NB4 (cell line): ENCODE measurements at regions not wholly inside any gene's neighbourhood (a gene's known extent, or its start where the extent isn't known, plus 50 kb on each side); places are given as distances from the start of the nearest gene placed in this dataset.

Experiments used
- DNase-seq: peaks from one replicate; pipeline ENCODE4 v3.0.0; 2010; ENCODE audit warnings: low read depth
- H3K4me3 ChIP-seq: one replicate; pipeline ENCODE4 v1.5.1; 2011; ENCODE audit warnings: mild to moderate bottlenecking, low read depth, low read length, moderate library complexity
- CTCF ChIP-seq: IDR thresholded peaks from one replicate; pipeline ENCODE4 v1.5.1; 2012; ENCODE audit warnings: low read depth, low read length
- MAX ChIP-seq: IDR thresholded peaks from 2 replicates; pipeline ENCODE4 v1.6.1; 2011; ENCODE audit warnings: low read depth, low read length
- MYC ChIP-seq: IDR thresholded peaks from 2 replicates; pipeline ENCODE4 v1.6.1; 2011; ENCODE audit warnings: low read depth, low read length
- POLR2A ChIP-seq: IDR thresholded peaks from 2 replicates; pipeline ENCODE4 v1.6.1; 2011; ENCODE audit warnings: mild to moderate bottlenecking; ENCODE audit not compliant: insufficient read length; ENCODE audit errors: extremely low read depth

- TF ChIP-seq MYC, result no peak
- no peak for TF ChIP-seq CTCF
- no peak for TF ChIP-seq POLR2A
- no peak for TF ChIP-seq MAX
- DNase-seq, result peak; percentile 4
- H3K4me3 ChIP-seq, result no peak overlapping the region
These were observed 156.4 kb downstream of the DSEL start for GRCh38 chr18:67359873-67360838.

DNA sequence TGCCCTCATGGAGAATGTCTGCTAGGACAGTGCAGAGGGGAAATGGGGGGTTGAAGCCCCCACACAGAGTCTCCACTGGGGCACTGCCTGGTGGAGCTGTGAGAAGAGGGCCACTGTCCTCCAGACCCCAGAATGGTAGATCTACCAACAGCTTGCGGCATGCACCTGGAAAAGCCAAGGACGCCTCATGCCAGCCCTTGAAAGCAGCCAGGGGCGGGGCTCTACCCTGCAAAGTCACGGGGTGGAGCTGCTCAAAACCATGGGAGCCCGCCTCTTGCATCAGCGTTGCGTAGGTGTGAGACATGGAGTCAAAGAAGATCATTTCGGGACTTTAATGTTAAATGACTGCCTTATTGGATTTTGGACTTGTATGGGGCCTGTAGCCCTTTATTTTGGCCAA is 157.6 kb downstream of the DSEL start:
- H3K4me3 ChIP-seq, result no peak overlapping the region
- no peak for DNase-seq
- no peak for TF ChIP-seq CTCF
- TF ChIP-seq MYC, result no peak

GRCh38 chr18:67354692-67355091 is 161.8 kb downstream of the DSEL start:
- H3K4me3 ChIP-seq, result no peak overlapping the region
- no peak for DNase-seq
- no peak for TF ChIP-seq POLR2A
- no peak for TF ChIP-seq MAX
- no peak for TF ChIP-seq MYC
- no peak for TF ChIP-seq CTCF

GRCh38 chr18:67354091-67354490 is 162.4 kb downstream of the DSEL start:
- H3K4me3 ChIP-seq, result no peak overlapping the region
- TF ChIP-seq CTCF, result no peak
- TF ChIP-seq MAX, result no peak
- no peak for TF ChIP-seq MYC
- TF ChIP-seq POLR2A, result no peak
- DNase-seq, result no peak

DNA sequence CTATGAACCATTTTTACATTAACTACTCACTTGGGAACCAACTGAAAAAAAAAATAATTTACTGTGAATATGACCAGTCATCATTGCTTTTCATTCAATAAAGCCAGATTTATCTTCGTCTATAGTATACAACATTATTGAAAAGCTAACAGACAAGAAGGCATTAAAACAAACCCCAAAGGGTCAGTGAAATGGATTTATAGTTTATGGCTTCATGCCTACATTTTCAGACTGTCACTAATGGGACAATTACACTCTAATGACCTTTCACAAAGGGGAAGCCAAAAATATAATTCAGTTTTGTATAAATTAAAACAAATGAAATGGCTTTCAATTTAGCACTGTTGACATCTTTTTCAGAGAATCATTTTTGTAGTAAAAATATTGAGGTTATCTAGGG is 169.1 kb downstream of the DSEL start:
- no peak for DNase-seq
- TF ChIP-seq MAX (no peak), POLR2A (no peak), MYC (no peak), CTCF (no peak)
- H3K4me3 ChIP-seq, result no peak overlapping the region
